ENCODE measurements at regions not wholly inside any gene's neighbourhood (a gene's known extent, or its start where the extent isn't known, plus 50 kb on each side); places are given as distances from the start of the nearest gene placed in this dataset.

DNA sequence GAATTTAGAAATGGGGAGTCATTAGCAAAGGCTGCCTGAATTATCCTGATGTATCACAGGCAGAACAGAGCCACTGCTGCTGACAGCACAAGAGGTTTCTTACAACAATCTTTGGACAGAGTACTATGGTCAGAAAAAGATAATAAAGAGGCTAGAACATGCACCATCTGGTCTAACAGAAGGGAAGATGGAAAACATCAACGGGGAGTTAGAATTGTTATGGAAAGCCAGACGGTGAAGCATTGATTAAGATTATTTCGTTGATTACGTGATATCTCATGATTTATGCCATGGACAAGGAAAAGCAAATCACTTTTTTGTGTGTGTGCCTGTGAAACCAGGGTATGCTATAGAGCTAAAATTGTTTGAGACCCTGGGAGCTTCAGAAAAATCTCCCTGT, 409.4 kb upstream of the ETAA1 start:
- TF ChIP-seq, protein P1, sequence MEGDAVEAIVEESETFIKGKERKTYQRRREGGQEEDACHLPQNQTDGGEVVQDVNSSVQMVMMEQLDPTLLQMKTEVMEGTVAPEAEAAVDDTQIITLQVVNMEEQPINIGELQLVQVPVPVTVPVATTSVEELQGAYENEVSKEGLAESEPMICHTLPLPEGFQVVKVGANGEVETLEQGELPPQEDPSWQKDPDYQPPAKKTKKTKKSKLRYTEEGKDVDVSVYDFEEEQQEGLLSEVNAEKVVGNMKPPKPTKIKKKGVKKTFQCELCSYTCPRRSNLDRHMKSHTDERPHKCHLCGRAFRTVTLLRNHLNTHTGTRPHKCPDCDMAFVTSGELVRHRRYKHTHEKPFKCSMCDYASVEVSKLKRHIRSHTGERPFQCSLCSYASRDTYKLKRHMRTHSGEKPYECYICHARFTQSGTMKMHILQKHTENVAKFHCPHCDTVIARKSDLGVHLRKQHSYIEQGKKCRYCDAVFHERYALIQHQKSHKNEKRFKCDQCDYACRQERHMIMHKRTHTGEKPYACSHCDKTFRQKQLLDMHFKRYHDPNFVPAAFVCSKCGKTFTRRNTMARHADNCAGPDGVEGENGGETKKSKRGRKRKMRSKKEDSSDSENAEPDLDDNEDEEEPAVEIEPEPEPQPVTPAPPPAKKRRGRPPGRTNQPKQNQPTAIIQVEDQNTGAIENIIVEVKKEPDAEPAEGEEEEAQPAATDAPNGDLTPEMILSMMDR (IDR thresholded peaks at IDR 0.05): no peak
- TF ChIP-seq EZH2 (IDR thresholded peaks at IDR 0.05; ENCODE audit: borderline replicate concordance, insufficient read depth, low read depth, low read length, poor library complexity, severe bottlenecking): no peak
